ENCODE measurements at regions not wholly inside any gene's neighbourhood (a gene's known extent, or its start where the extent isn't known, plus 50 kb on each side); places are given as distances from the start of the nearest gene placed in this dataset.

GRCh38 chr6:149259753-149260152, 57.8 kb upstream of the TAB2 start:
- H3K9me3 ChIP-seq (ENCODE audit: low read depth, low read length), result no peaks in the 10 kb centered on the region
- peaks cover 10% of the 10 kb centered on the region for H3K27me3 ChIP-seq (ENCODE audit: insufficient read depth, low read length)
- H3K4me1 ChIP-seq (ENCODE audit: insufficient read depth, low read length), result no peaks in the 10 kb centered on the region
- H3K27ac ChIP-seq (ENCODE audit: low read depth, low read length), result no peak overlapping the region
- H4K20me1 ChIP-seq (ENCODE audit: insufficient read depth, low read length), result no peaks in the 10 kb centered on the region
- H3K4me2 ChIP-seq (ENCODE audit: insufficient read depth, low read length), result no peak overlapping the region
- no peaks in the 10 kb centered on the region for H3K36me3 ChIP-seq (ENCODE audit: insufficient read depth, low read length)
- no peak for TF ChIP-seq CTCF (IDR thresholded peaks at IDR 0.05; ENCODE audit: extremely low read depth, low read depth, low read length)
- no peaks in the 10 kb centered on the region for H3K79me2 ChIP-seq (ENCODE audit: insufficient read depth, low read length)
- no peak for DNase-seq (ENCODE audit: insufficient read length, low spot score, missing footprints)
- H2AFZ ChIP-seq (ENCODE audit: low read length), result no peak overlapping the region
- H3K4me3 ChIP-seq (ENCODE audit: insufficient read depth, low read length), result no peak overlapping the region

- Histone ChIP-seq H3K4me1 (ENCODE audit: insufficient read depth, low read length) (no peaks in the 10 kb centered on the region), H3K79me2 (ENCODE audit: insufficient read depth, low read length) (no peaks in the 10 kb centered on the region), H3K27me3 (ENCODE audit: insufficient read depth, low read length) (peaks cover 12% of the 10 kb centered on the region), H3K27ac (ENCODE audit: low read depth, low read length) (no peak overlapping the region), H3K4me2 (ENCODE audit: insufficient read depth, low read length) (no peak overlapping the region), H4K20me1 (ENCODE audit: insufficient read depth, low read length) (no peaks in the 10 kb centered on the region), H3K36me3 (ENCODE audit: insufficient read depth, low read length) (no peaks in the 10 kb centered on the region), H2AFZ (ENCODE audit: low read length) (no peak overlapping the region), H3K4me3 (ENCODE audit: insufficient read depth, low read length) (no peak overlapping the region), H3K9me3 (ENCODE audit: low read depth, low read length) (no peaks in the 10 kb centered on the region)
- TF ChIP-seq CTCF (IDR thresholded peaks at IDR 0.05; ENCODE audit: extremely low read depth, low read depth, low read length), result no peak
- DNase-seq (ENCODE audit: insufficient read length, low spot score, missing footprints), result no peak
These were observed 57.2 kb upstream of the TAB2 start for GRCh38 chr6:149260214-149260874.

- no peaks in the 10 kb centered on the region for H4K20me1 ChIP-seq (ENCODE audit: insufficient read depth, low read length)
- no peak for TF ChIP-seq CTCF (IDR thresholded peaks at IDR 0.05; ENCODE audit: extremely low read depth, low read depth, low read length)
- H3K4me1 ChIP-seq (ENCODE audit: insufficient read depth, low read length), result no peaks in the 10 kb centered on the region
- H3K27ac ChIP-seq (ENCODE audit: low read depth, low read length), result no peak overlapping the region
- H3K36me3 ChIP-seq (ENCODE audit: insufficient read depth, low read length), result no peaks in the 10 kb centered on the region
- H2AFZ ChIP-seq (ENCODE audit: low read length), result no peak overlapping the region
- H3K4me2 ChIP-seq (ENCODE audit: insufficient read depth, low read length), result no peak overlapping the region
- H3K79me2 ChIP-seq (ENCODE audit: insufficient read depth, low read length), result no peaks in the 10 kb centered on the region
- H3K4me3 ChIP-seq (ENCODE audit: insufficient read depth, low read length), result no peak overlapping the region
- DNase-seq (ENCODE audit: insufficient read length, low spot score, missing footprints), result no peak
- peaks cover 24% of the 10 kb centered on the region for H3K27me3 ChIP-seq (ENCODE audit: insufficient read depth, low read length)
- H3K9me3 ChIP-seq (ENCODE audit: low read depth, low read length), result no peaks in the 10 kb centered on the region
These were observed 56.0 kb upstream of the TAB2 start for GRCh38 chr6:149261364-149262040.

GRCh38 chr6:149263321-149263720, 54.2 kb upstream of the TAB2 start:
- H3K4me3 ChIP-seq (ENCODE audit: insufficient read depth, low read length), result no peak overlapping the region
- no peaks in the 10 kb centered on the region for H3K79me2 ChIP-seq (ENCODE audit: insufficient read depth, low read length)
- H4K20me1 ChIP-seq (ENCODE audit: insufficient read depth, low read length), result no peaks in the 10 kb centered on the region
- peaks cover 30% of the 10 kb centered on the region for H3K27me3 ChIP-seq (ENCODE audit: insufficient read depth, low read length)
- no peaks in the 10 kb centered on the region for H3K36me3 ChIP-seq (ENCODE audit: insufficient read depth, low read length)
- H2AFZ ChIP-seq (ENCODE audit: low read length), result no peak overlapping the region
- DNase-seq (ENCODE audit: insufficient read length, low spot score, missing footprints), result no peak
- H3K4me2 ChIP-seq (ENCODE audit: insufficient read depth, low read length), result no peak overlapping the region
- H3K27ac ChIP-seq (ENCODE audit: low read depth, low read length), result no peak overlapping the region
- no peaks in the 10 kb centered on the region for H3K9me3 ChIP-seq (ENCODE audit: low read depth, low read length)
- no peaks in the 10 kb centered on the region for H3K4me1 ChIP-seq (ENCODE audit: insufficient read depth, low read length)
- TF ChIP-seq CTCF (IDR thresholded peaks at IDR 0.05; ENCODE audit: extremely low read depth, low read depth, low read length), result no peak

Measured in osteoblast (primary cell).